SK-N-SH (cell line): ENCODE measurements at regions not wholly inside any gene's neighbourhood (a gene's known extent, or its start where the extent isn't known, plus 50 kb on each side); places are given as distances from the start of the nearest gene placed in this dataset.
A peak's percentile ranks its signal among the peaks of the same experiment; 100 is the strongest.

Experiments
- CTCF ChIA-PET: fragments of 300-600, 350-600 bp; formaldehyde crosslinking; extraction: SDS; loops from one replicate; lab custom pipeline; 2021; lab: Yijun Ruan, JAX
- POLR2A ChIA-PET: fragments of 350-600 bp; sonication (Branson Sonifier 250); formaldehyde crosslinking; extraction: SDS; loops from one replicate; lab custom pipeline; 2020; ENCODE audit warnings: antibody characterized with exemption, inconsistent platforms; lab: Yijun Ruan, JAX
- DNase-seq: peaks from one replicate; pipeline ENCODE4 v3.0.0; 2012
- H2AFZ ChIP-seq: fragments of 200-600 bp; sonication (generic); 2 replicates; pipeline ENCODE4 v1.8.1; 2016; ENCODE audit warnings: antibody characterized with exemption, mild to moderate bottlenecking, low read depth
- H3F3A ChIP-seq: fragments of 200-600 bp; sonication (generic); replicated peaks from 2 replicates; pipeline ENCODE3; 2016; ENCODE audit warnings: antibody characterized with exemption, mild to moderate bottlenecking; ENCODE audit not compliant: insufficient read depth
- H3K27ac ChIP-seq, 2 experiments: fragments of 200-500 bp in 1 of 2; fragments of 200-600 bp in 1 of 2; sonication (Bioruptor generic) in 1 of 2; sonication (generic), shearing (Covaris generic) in 1 of 2; 2 replicates each; pipeline versions ENCODE4 v1.5.1 to v1.6.1; 2014 to 2016; ENCODE audit warnings: low read depth in 2 of 2, inconsistent platforms in 1 of 2, low read length in 1 of 2, mild to moderate bottlenecking in 1 of 2, mixed read lengths in 1 of 2
- H3K27me3 ChIP-seq: fragments of 200-600 bp; sonication (generic), shearing (Covaris generic); 2 replicates; pipeline ENCODE4 v1.6.1; 2016; ENCODE audit warnings: mixed run types; ENCODE audit not compliant: insufficient read depth
- H3K36me3 ChIP-seq, 2 experiments: fragments of 200-500 bp in 1 of 2; fragments of 200-600 bp in 1 of 2; sonication (Bioruptor generic) in 1 of 2; sonication (generic) in 1 of 2; replicated peaks in 1 of 2; 2 replicates each; pipeline versions ENCODE3 to v1.5.1; 2014 to 2016; ENCODE audit warnings: low read length in 1 of 2, mild to moderate bottlenecking in 1 of 2; ENCODE audit not compliant: insufficient read depth in 2 of 2, control insufficient read depth in 1 of 2
- H3K4me1 ChIP-seq, 2 experiments: fragments of 200-500 bp in 1 of 2; fragments of 200-600 bp in 1 of 2; sonication (Bioruptor generic) in 1 of 2; sonication (generic), shearing (Covaris generic) in 1 of 2; 2 replicates each; pipeline versions ENCODE4 v1.5.1 to v1.6.1; 2014 to 2016; ENCODE audit warnings: low read depth in 1 of 2, low read length in 1 of 2, mixed run types in 1 of 2; ENCODE audit not compliant: insufficient read depth in 2 of 2, control insufficient read depth in 1 of 2
- H3K4me2 ChIP-seq: fragments of 200-600 bp; sonication (generic), shearing (Covaris generic); 2 replicates; pipeline ENCODE4 v1.6.1; 2017; ENCODE audit warnings: mixed run types
- H3K4me3 ChIP-seq, 2 experiments: fragments of 200-500 bp in 1 of 2; fragments of 200-600 bp in 1 of 2; sonication (Bioruptor generic) in 1 of 2; sonication (generic), shearing (Covaris generic) in 1 of 2; 2 replicates each; pipeline versions ENCODE4 v1.5.1 to v1.8.1; 2014 to 2016; ENCODE audit warnings: low read depth in 2 of 2, inconsistent platforms in 1 of 2, low read length in 1 of 2, mild to moderate bottlenecking in 1 of 2, mixed read lengths in 1 of 2, moderate library complexity in 1 of 2
- H3K79me2 ChIP-seq: fragments of 200-600 bp; sonication (generic); 2 replicates; pipeline ENCODE4 v1.8.1; 2017; ENCODE audit warnings: mild to moderate bottlenecking; ENCODE audit not compliant: insufficient read depth
- H3K9ac ChIP-seq: fragments of 200-600 bp; sonication (generic); 2 replicates; pipeline ENCODE4 v1.6.1; 2017; ENCODE audit warnings: mixed run types
- H3K9me2 ChIP-seq: fragments of 200-600 bp; sonication (generic); 2 replicates; pipeline ENCODE4 v1.6.1; 2017; ENCODE audit warnings: mixed run types
- H3K9me3 ChIP-seq: fragments of 200-600 bp; sonication (generic); 2 replicates; pipeline ENCODE4 v1.6.1; 2017; ENCODE audit warnings: mixed run types, mild to moderate bottlenecking, moderate library complexity
- H4K20me1 ChIP-seq: fragments of 200-600 bp; sonication (generic); 2 replicates; pipeline ENCODE4 v1.6.1; 2017; ENCODE audit warnings: mild to moderate bottlenecking, mixed run types; ENCODE audit not compliant: insufficient read depth
- CTCF ChIP-seq: fragments of 200-600 bp; sonication (generic); IDR thresholded peaks from 2 replicates; pipeline ENCODE4 v1.6.1; 2017; ENCODE audit warnings: antibody characterized with exemption, mild to moderate bottlenecking, moderate library complexity
- FOSL2 ChIP-seq: IDR thresholded peaks from 2 replicates; pipeline ENCODE4 v1.4.0; 2012; ENCODE audit warnings: low read depth, mild to moderate bottlenecking, moderate library complexity, borderline replicate concordance
- FOXJ3 ChIP-seq: sonication (generic); formaldehyde crosslinking; IDR thresholded peaks from 2 replicates; pipeline ENCODE4 v1.5.1; 2020; ENCODE audit warnings: mild to moderate bottlenecking, missing genetic modification reagents
- FOXM1 ChIP-seq: IDR thresholded peaks from 2 replicates; pipeline ENCODE4 v1.4.0; 2012; ENCODE audit warnings: low read depth, mild to moderate bottlenecking
- MAX ChIP-seq: IDR thresholded peaks from 2 replicates; pipeline ENCODE4 v1.4.0; 2012; ENCODE audit warnings: low read depth
- MXI1 ChIP-seq: IDR thresholded peaks from 2 replicates; pipeline ENCODE4 v1.6.1; 2012; ENCODE audit warnings: mild to moderate bottlenecking, low read depth, low read length, improper control_type of control experiment
- NRF1 ChIP-seq: IDR thresholded peaks from 2 replicates; pipeline ENCODE4 v1.6.1; 2012; ENCODE audit warnings: low read depth, mild to moderate bottlenecking, low read length
- POLR2AphosphoS5 ChIP-seq: IDR thresholded peaks from 2 replicates; pipeline ENCODE4 v1.6.1; 2012; ENCODE audit warnings: low read depth, low read length
- RAD21 ChIP-seq: IDR thresholded peaks from 2 replicates; pipeline ENCODE4 v1.6.1; 2012; ENCODE audit warnings: mild to moderate bottlenecking, low read length
- RFX5 ChIP-seq: IDR thresholded peaks from 2 replicates; pipeline ENCODE4 v1.6.1; 2012; ENCODE audit warnings: mild to moderate bottlenecking, improper control_type of control experiment, low read length
- SIN3A ChIP-seq: IDR thresholded peaks from 2 replicates; pipeline ENCODE4 v1.6.1; 2012; ENCODE audit warnings: low read depth, mild to moderate bottlenecking, low read length, moderate library complexity, borderline replicate concordance
- TAF1 ChIP-seq: IDR thresholded peaks from 2 replicates; pipeline ENCODE4 v1.6.1; 2012; ENCODE audit warnings: low read depth, mild to moderate bottlenecking, low read length, moderate library complexity, borderline replicate concordance
- TCF12 ChIP-seq: IDR thresholded peaks from 2 replicates; pipeline ENCODE4 v1.4.0; 2012
- TEAD4 ChIP-seq: IDR thresholded peaks from 2 replicates; pipeline ENCODE4 v1.4.0; 2012; ENCODE audit warnings: mild to moderate bottlenecking, borderline replicate concordance; ENCODE audit not compliant: insufficient read depth
- USF1 ChIP-seq: IDR thresholded peaks from 2 replicates; pipeline ENCODE4 v1.4.0; 2012; ENCODE audit warnings: low read depth, borderline replicate concordance
- USF2 ChIP-seq: fragments of 150-350 bp; IDR thresholded peaks from 2 replicates; pipeline ENCODE4 v1.6.1; 2017; ENCODE audit warnings: antibody characterized with exemption, low read length, low read depth, borderline replicate concordance
- WGBS: methylation state at CpG from one replicate; pipeline ENCODE4 v1.1.6; 2017; ENCODE audit warnings: low lambda C conversion rate; 5-methylcytosine and 5-hydroxymethylcytosine counted together
- TF ChIP-seq, protein P1 (sequence below): IDR thresholded peaks from 2 replicates; pipeline ENCODE4; 2012
- TF ChIP-seq, protein P2 (sequence below): IDR thresholded peaks from 2 replicates; pipeline ENCODE4 v1.4.0; 2012; ENCODE audit warnings: low read depth, borderline replicate concordance
- TF ChIP-seq, protein P3 (sequence below): IDR thresholded peaks from 2 replicates; pipeline ENCODE4 v1.6.1; 2012; ENCODE audit warnings: mild to moderate bottlenecking, low read depth, low read length, moderate library complexity

DNA sequence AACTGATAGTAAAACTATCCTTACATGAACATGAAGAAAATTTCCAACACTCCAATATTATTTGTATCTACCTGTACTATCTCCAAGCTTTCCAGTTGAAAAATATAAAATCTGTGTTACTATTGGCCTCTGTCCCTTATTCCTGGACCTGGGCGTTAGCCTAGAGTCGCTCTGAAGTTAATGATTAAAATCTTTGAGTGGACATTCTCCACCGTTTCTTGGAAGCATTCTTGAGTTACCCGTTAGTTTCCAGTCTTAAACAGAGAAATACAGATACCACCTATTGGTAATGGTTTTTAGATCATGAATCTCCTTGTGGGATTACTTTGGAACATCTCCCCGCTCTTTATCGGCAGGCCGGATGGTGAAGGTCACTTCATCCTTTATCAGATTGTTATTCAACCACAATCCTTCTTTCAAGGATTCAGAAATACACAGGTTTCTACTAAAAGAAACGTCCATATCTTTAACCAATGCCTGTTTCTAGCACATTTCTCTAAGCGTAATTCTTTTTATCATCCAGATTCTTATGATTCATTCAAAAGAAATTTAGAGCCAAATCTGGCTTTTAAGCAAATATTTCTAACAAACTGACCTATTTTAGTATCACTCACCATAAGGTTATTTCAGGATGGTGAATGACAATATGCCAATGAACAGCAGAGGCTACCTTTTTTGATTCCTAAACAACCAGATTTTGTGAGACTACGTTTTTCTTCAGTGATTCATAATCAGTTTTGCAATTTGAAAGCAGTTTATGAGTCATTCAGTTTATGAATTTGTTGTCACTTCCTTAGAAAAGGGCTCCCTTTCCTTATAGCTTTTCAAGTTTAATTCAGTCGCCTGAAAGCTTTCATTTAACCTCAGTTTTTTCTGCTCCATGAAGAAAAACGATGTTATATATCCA, 70.2 kb upstream of the ERRFI1 start (continued):
- peak; percentile 74; the same call in 1 of the 2 replicates for TF ChIP-seq FOSL2
- TF ChIP-seq TCF12, result peak; percentile 65
- TF ChIP-seq TEAD4, result peak; percentile 37; the same call in 1 of the 2 replicates
- TF ChIP-seq USF1, result no peak
- TF ChIP-seq, protein P1, sequence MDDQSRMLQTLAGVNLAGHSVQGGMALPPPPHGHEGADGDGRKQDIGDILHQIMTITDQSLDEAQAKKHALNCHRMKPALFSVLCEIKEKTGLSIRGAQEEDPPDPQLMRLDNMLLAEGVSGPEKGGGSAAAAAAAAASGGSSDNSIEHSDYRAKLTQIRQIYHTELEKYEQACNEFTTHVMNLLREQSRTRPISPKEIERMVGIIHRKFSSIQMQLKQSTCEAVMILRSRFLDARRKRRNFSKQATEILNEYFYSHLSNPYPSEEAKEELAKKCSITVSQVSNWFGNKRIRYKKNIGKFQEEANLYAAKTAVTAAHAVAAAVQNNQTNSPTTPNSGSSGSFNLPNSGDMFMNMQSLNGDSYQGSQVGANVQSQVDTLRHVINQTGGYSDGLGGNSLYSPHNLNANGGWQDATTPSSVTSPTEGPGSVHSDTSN, result peak; percentile 52; the same call in 1 of the 2 replicates
- TF ChIP-seq MXI1, result no peak
- no peak for TF ChIP-seq TAF1

GRCh38 chr1:8095584-8095983, 69.5 kb upstream of the ERRFI1 start:
- DNase-seq, result no peak
- Histone ChIP-seq H4K20me1 (no peaks in the 10 kb centered on the region), H3K4me3 (no peak overlapping the region), H3K9me3 (no peaks in the 10 kb centered on the region), H3K27ac (peak overlapping the region; percentile 79 to 94; a peak in 3 of 4 replicates), H3K79me2 (no peaks in the 10 kb centered on the region), H3F3A (peaks cover 44% of the 10 kb centered on the region), H3K36me3 (no peaks in the 10 kb centered on the region), H3K4me1 (peaks cover 0 to 35% of the 10 kb centered on the region in 2 experiments; a peak in 2 of 4 replicates), H3K9ac (peak overlapping the region; percentile 43; the same call in 1 of the 2 replicates), H2AFZ (no peak overlapping the region), H3K9me2 (no peaks in the 10 kb centered on the region), H3K27me3 (no peaks in the 10 kb centered on the region), H3K4me2 (peak overlapping the region; percentile 46; the same call in 1 of the 2 replicates)
- ChIA-PET POLR2A (no interaction called here), CTCF (interaction anchor here (0.9 kb wide), 1 partner anchor 65 kb away, joined by 5 read pairs; no protein-coding TSS in a partner anchor)
- WGBS, result 89% methylated on average over 5 of the region's 5 CpGs
- TF ChIP-seq FOXM1 (no peak), POLR2AphosphoS5 (no peak), RFX5 (no peak), SIN3A (no peak), FOXJ3 (CRISPR knock-in tag) (no peak), MAX (no peak), TCF12 (no peak), CTCF (no peak), RAD21 (no peak), NRF1 (no peak), USF2 (no peak)
- TF ChIP-seq, protein P2, sequence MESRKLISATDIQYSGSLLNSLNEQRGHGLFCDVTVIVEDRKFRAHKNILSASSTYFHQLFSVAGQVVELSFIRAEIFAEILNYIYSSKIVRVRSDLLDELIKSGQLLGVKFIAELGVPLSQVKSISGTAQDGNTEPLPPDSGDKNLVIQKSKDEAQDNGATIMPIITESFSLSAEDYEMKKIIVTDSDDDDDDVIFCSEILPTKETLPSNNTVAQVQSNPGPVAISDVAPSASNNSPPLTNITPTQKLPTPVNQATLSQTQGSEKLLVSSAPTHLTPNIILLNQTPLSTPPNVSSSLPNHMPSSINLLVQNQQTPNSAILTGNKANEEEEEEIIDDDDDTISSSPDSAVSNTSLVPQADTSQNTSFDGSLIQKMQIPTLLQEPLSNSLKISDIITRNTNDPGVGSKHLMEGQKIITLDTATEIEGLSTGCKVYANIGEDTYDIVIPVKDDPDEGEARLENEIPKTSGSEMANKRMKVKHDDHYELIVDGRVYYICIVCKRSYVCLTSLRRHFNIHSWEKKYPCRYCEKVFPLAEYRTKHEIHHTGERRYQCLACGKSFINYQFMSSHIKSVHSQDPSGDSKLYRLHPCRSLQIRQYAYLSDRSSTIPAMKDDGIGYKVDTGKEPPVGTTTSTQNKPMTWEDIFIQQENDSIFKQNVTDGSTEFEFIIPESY, result no peak
- TF ChIP-seq, protein P3, sequence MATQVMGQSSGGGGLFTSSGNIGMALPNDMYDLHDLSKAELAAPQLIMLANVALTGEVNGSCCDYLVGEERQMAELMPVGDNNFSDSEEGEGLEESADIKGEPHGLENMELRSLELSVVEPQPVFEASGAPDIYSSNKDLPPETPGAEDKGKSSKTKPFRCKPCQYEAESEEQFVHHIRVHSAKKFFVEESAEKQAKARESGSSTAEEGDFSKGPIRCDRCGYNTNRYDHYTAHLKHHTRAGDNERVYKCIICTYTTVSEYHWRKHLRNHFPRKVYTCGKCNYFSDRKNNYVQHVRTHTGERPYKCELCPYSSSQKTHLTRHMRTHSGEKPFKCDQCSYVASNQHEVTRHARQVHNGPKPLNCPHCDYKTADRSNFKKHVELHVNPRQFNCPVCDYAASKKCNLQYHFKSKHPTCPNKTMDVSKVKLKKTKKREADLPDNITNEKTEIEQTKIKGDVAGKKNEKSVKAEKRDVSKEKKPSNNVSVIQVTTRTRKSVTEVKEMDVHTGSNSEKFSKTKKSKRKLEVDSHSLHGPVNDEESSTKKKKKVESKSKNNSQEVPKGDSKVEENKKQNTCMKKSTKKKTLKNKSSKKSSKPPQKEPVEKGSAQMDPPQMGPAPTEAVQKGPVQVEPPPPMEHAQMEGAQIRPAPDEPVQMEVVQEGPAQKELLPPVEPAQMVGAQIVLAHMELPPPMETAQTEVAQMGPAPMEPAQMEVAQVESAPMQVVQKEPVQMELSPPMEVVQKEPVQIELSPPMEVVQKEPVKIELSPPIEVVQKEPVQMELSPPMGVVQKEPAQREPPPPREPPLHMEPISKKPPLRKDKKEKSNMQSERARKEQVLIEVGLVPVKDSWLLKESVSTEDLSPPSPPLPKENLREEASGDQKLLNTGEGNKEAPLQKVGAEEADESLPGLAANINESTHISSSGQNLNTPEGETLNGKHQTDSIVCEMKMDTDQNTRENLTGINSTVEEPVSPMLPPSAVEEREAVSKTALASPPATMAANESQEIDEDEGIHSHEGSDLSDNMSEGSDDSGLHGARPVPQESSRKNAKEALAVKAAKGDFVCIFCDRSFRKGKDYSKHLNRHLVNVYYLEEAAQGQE, result no peak
